A673 (cell line): ENCODE measurements at regions not wholly inside any gene's neighbourhood (a gene's known extent, or its start where the extent isn't known, plus 50 kb on each side); places are given as distances from the start of the nearest gene placed in this dataset.

Experiments
- BruUV-seq: library from RNA; stranded (reverse); fragments of 400-500 nt; replicated peaks from 2 replicates; lab custom pipeline; 2021; lab: Mats Ljungman, UMichigan
- CTCF ChIA-PET: fragments of 300-600 bp; sonication (Branson Sonifier 250); formaldehyde crosslinking; loops from one replicate; lab custom pipeline; 2022; ENCODE audit warnings: antibody characterized with exemption; lab: Charles Lee
- POLR2A ChIA-PET: fragments of 300-600 bp; sonication (Branson Sonifier 250); formaldehyde crosslinking; loops from one replicate; lab custom pipeline; 2022; ENCODE audit warnings: antibody characterized with exemption; ENCODE audit not compliant: low non-redundant PET; lab: Charles Lee
- DNase-seq: peaks from one replicate; pipeline ENCODE4 v3.0.0-alpha.2; 2015; ENCODE audit warnings: low spot score
- H3K27ac ChIP-seq: fragments of 200-600 bp; sonication (generic); 2 replicates; pipeline ENCODE4 v1.5.1; 2016; ENCODE audit warnings: mixed run types, low read depth, mild to moderate bottlenecking, mixed read lengths, antibody characterized with exemption, low read length; ENCODE audit not compliant: poor library complexity, severe bottlenecking
- H3K27me3 ChIP-seq: fragments of 200-600 bp; sonication (generic); replicated peaks from 2 replicates; pipeline ENCODE4 v1.6.1; 2017; ENCODE audit warnings: mixed run types, low read depth, mild to moderate bottlenecking, mixed read lengths, antibody characterized with exemption, low read length; ENCODE audit not compliant: insufficient read depth, poor library complexity
- H3K36me3 ChIP-seq: fragments of 200-600 bp; sonication (generic); 2 replicates; pipeline ENCODE4 v1.6.1; 2016; ENCODE audit warnings: mixed run types, mild to moderate bottlenecking, mixed read lengths, antibody characterized with exemption, low read length; ENCODE audit not compliant: insufficient read depth, poor library complexity, severe bottlenecking
- H3K4me1 ChIP-seq: fragments of 200-600 bp; sonication (generic); 2 replicates; pipeline ENCODE4 v1.6.1; 2017; ENCODE audit warnings: mixed run types, mild to moderate bottlenecking, mixed read lengths, antibody characterized with exemption, low read length; ENCODE audit not compliant: insufficient read depth, poor library complexity, severe bottlenecking
- H3K4me3 ChIP-seq: fragments of 200-600 bp; sonication (generic); 2 replicates; pipeline ENCODE4 v1.5.1; 2016; ENCODE audit warnings: low read depth, mixed run types, mild to moderate bottlenecking, mixed read lengths, low read length; ENCODE audit not compliant: poor library complexity, severe bottlenecking
- H3K9me3 ChIP-seq: fragments of 200-600 bp; sonication (generic); 2 replicates; pipeline ENCODE4 v1.6.1; 2016; ENCODE audit warnings: mixed run types, low read depth, mild to moderate bottlenecking, mixed read lengths, antibody characterized with exemption, low read length; ENCODE audit not compliant: poor library complexity, severe bottlenecking
- CTCF ChIP-seq: fragments of 300-800, 200-600 bp; sonication (generic); conservative IDR thresholded peaks from 2 replicates; pipeline ENCODE4 v1.5.1; 2017; ENCODE audit warnings: low read depth, mild to moderate bottlenecking, antibody characterized with exemption, low read length, moderate library complexity, mixed read lengths
- EZH2 ChIP-seq: fragments of 200-600 bp; sonication (generic); IDR thresholded peaks from 2 replicates; pipeline ENCODE4 v1.6.1; 2017; ENCODE audit warnings: borderline replicate concordance, low read depth, mild to moderate bottlenecking, mixed read lengths, antibody characterized with exemption, low read length; ENCODE audit not compliant: poor library complexity, severe bottlenecking
- intact Hi-C: fragments of 100-400 bp; cut with micrococcal nuclease; formaldehyde crosslinking; loops from one replicate; pipeline ENCODE4 v1.10.0; 2022; ENCODE audit not compliant: unreplicated experiment

- POLR2A ChIA-PET: no interaction called here
- no peak overlapping the region for H3K4me3 ChIP-seq
- no TSS peak for BruUV-seq
- TF ChIP-seq EZH2 (no peak), CTCF (no peak)
- no peak overlapping the region for H3K27ac ChIP-seq
- DNase-seq: no peak
- no peaks in the 10 kb centered on the region for H3K9me3 ChIP-seq
- H3K36me3 ChIP-seq: no peaks in the 10 kb centered on the region
- CTCF ChIA-PET: no interaction called here
- intact Hi-C loops: no loop called here
- no peaks in the 10 kb centered on the region for H3K27me3 ChIP-seq
- H3K4me1 ChIP-seq: no peaks in the 10 kb centered on the region
Observed at GRCh38 chr10:21002091-21002878, 105.2 kb upstream of the NEBL start.

DNA sequence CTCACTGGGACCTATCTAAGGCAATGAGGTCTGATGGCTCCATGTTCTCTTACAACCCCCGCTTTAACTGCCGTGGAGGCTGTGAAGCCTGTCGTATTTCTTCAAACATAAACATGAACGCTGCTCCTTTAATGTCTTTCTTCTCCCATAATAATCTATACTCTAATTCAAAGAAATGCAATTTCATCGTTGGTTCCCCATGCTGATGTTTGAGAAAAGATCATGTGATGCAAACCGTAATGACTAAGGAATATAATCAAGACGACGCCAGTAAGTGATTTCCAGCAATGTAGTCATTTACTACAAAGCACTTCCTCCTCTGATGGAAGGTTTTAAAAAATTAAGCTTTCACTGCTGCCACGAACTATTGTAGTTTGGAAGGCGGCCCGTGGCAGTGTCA lies 102.6 kb upstream of the NEBL start:
- Histone ChIP-seq H3K27me3 (no peaks in the 10 kb centered on the region), H3K27ac (no peak overlapping the region)

GRCh38 chr10:20998036-20998435 lies 100.9 kb upstream of the NEBL start:
- Histone ChIP-seq H3K9me3 (no peaks in the 10 kb centered on the region), H3K4me1 (no peaks in the 10 kb centered on the region), H3K4me3 (no peak overlapping the region), H3K27ac (no peak overlapping the region), H3K27me3 (no peaks in the 10 kb centered on the region), H3K36me3 (no peaks in the 10 kb centered on the region)
- POLR2A ChIA-PET: no interaction called here
- TF ChIP-seq EZH2 (no peak), CTCF (no peak)
- CTCF ChIA-PET: no interaction called here
- BruUV-seq: no TSS peak
- no peak for DNase-seq
- intact Hi-C loops: no loop called here

More for the DNA sequence above, 102.6 kb upstream of the NEBL start:
- Histone ChIP-seq H3K4me1 (no peaks in the 10 kb centered on the region), H3K9me3 (no peaks in the 10 kb centered on the region), H3K36me3 (no peaks in the 10 kb centered on the region), H3K4me3 (no peak overlapping the region)
- BruUV-seq: no TSS peak
- POLR2A ChIA-PET: no interaction called here
- no peak for TF ChIP-seq CTCF
- TF ChIP-seq EZH2: no peak
- DNase-seq: no peak
- CTCF ChIA-PET: no interaction called here
- intact Hi-C loops: no loop called here
